Panc1 (cell line): ENCODE measurements at regions not wholly inside any gene's neighbourhood (a gene's known extent, or its start where the extent isn't known, plus 50 kb on each side); places are given as distances from the start of the nearest gene placed in this dataset.

Experiments used
- ATAC-seq: fragments of 200-7000 bp; cut with Tn5 transposase; 2 replicates; pipeline ENCODE4 v1.9.1; 2020; ENCODE audit warnings: mild to moderate bottlenecking, moderate library complexity
- BruUV-seq: library from RNA; stranded (reverse); fragments of 400-500 nt; replicated peaks from 2 replicates; lab custom pipeline; 2021; lab: Mats Ljungman, UMichigan
- CTCF ChIA-PET: fragments of 300-600 bp; sonication (Branson Sonifier 250); formaldehyde crosslinking; loops from one replicate; lab custom pipeline; 2022; ENCODE audit warnings: antibody characterized with exemption; lab: Charles Lee
- POLR2A ChIA-PET: fragments of 300-600 bp; sonication (Branson Sonifier 250); formaldehyde crosslinking; loops from one replicate; lab custom pipeline; 2022; ENCODE audit warnings: antibody characterized with exemption; lab: Charles Lee
- DNase-seq: peaks from one replicate; pipeline ENCODE4 v3.0.0-alpha.2; 2010; ENCODE audit warnings: low read depth, low spot score
- H3K27ac ChIP-seq: 2 replicates; pipeline ENCODE4 v1.5.1; 2011; ENCODE audit warnings: mild to moderate bottlenecking, low read length, inconsistent platforms
- H3K27me3 ChIP-seq: fragments of 200-500 bp; sonication (Bioruptor generic); 2 replicates; pipeline ENCODE4 v1.6.0; 2014; ENCODE audit warnings: low read length, inconsistent platforms; ENCODE audit not compliant: control insufficient read depth, insufficient read depth
- H3K36me3 ChIP-seq: fragments of 200-500 bp; sonication (Bioruptor generic); 2 replicates; pipeline ENCODE4 v1.5.1; 2014; ENCODE audit warnings: inconsistent platforms, mild to moderate bottlenecking, low read length, moderate library complexity; ENCODE audit not compliant: control insufficient read depth, insufficient read depth
- H3K4me1 ChIP-seq: 2 replicates; pipeline ENCODE4 v1.5.1; 2011; ENCODE audit warnings: inconsistent platforms, mild to moderate bottlenecking, low read length, moderate library complexity; ENCODE audit not compliant: control insufficient read depth, insufficient read depth
- H3K4me3 ChIP-seq, 2 experiments: 2 replicates each; pipeline ENCODE4 v1.5.1; 2011 to 2012; ENCODE audit warnings: low read depth in 2 of 2, low read length in 2 of 2, mild to moderate bottlenecking in 2 of 2, inconsistent platforms in 1 of 2, moderate library complexity in 1 of 2
- H3K9me3 ChIP-seq: fragments of 200-500 bp; sonication (Bioruptor generic); 2 replicates; pipeline ENCODE4 v1.5.1; 2014; ENCODE audit warnings: low read depth, mild to moderate bottlenecking, inconsistent platforms, low read length, moderate library complexity; ENCODE audit not compliant: control insufficient read depth, insufficient read depth
- POLR2AphosphoS5 ChIP-seq: IDR thresholded peaks from 2 replicates; pipeline ENCODE4 v1.6.1; 2012; ENCODE audit warnings: mild to moderate bottlenecking, low read depth, low read length, moderate library complexity
- SIN3A ChIP-seq: IDR thresholded peaks from 2 replicates; pipeline ENCODE4 v1.6.1; 2012; ENCODE audit warnings: low read depth, mild to moderate bottlenecking, low read length, moderate library complexity, borderline replicate concordance; ENCODE audit not compliant: insufficient read depth
- TCF7L2 ChIP-seq: IDR thresholded peaks from 2 replicates; pipeline ENCODE4 v1.6.1; 2011; ENCODE audit warnings: mild to moderate bottlenecking, low read depth, low read length, inconsistent platforms
- in situ Hi-C: cut with HindIII; loops from 2 replicates; pipeline ENCODE4 v1.10.0; 2016; ENCODE audit warnings: low sequenced_read_pairs, low pct_unique_long_range_greater_than_20kb
- intact Hi-C: fragments of 100-400 bp; cut with micrococcal nuclease; formaldehyde crosslinking; loops from one replicate; pipeline ENCODE4 v1.10.0; 2022; ENCODE audit not compliant: unreplicated experiment
- TF ChIP-seq, protein P1 (sequence below): fragments of 450-650 bp; IDR thresholded peaks from 2 replicates; pipeline ENCODE4 v1.5.1; 2017; ENCODE audit warnings: mild to moderate bottlenecking
- TF ChIP-seq, protein P2 (sequence below), 2 experiments: IDR thresholded peaks; 2 replicates each; pipeline ENCODE4 v1.6.1; 2011 to 2012; ENCODE audit warnings: low read depth in 2 of 2, control low read depth in 1 of 2, low read length in 1 of 2, mild to moderate bottlenecking in 1 of 2, moderate library complexity in 1 of 2; ENCODE audit not compliant: insufficient read depth in 1 of 2

DNA sequence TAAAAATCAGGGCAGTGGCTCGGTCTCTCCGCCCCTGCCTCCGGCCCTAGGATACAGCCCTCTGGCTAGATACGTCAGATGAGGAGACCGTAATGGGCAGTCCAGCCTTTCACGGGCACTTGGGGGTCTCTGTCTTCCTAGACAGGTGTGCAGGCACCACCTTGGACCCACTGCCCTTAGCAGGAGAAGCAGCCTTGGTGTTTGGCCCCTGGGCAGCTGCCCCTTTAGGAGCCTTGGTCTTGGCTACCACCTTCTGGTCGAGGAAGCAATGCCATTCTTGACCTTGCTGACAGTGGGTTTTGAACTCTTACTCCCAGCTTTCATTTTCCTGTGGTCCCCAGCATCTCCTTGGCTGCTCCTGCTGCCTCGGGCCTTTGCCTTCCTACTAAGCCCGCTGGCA is 149.7 kb upstream of the FRMD4B start:
- intact Hi-C loops = no loop called here
- H3K4me1 ChIP-seq = no peaks in the 10 kb centered on the region
- no peak overlapping the region for H3K4me3 ChIP-seq
- no peaks in the 10 kb centered on the region for H3K36me3 ChIP-seq
- BruUV-seq = no TSS peak
- ChIA-PET POLR2A (no interaction called here), CTCF (no interaction called here)
- no peaks in the 10 kb centered on the region for H3K9me3 ChIP-seq
- no peak for DNase-seq
- H3K27ac ChIP-seq = no peak overlapping the region
- in situ Hi-C loops = no loop called here
- no peaks in the 10 kb centered on the region for H3K27me3 ChIP-seq
- TF ChIP-seq SIN3A (no peak), POLR2AphosphoS5 (no peak), TCF7L2 (no peak)
- TF ChIP-seq, protein P1, sequence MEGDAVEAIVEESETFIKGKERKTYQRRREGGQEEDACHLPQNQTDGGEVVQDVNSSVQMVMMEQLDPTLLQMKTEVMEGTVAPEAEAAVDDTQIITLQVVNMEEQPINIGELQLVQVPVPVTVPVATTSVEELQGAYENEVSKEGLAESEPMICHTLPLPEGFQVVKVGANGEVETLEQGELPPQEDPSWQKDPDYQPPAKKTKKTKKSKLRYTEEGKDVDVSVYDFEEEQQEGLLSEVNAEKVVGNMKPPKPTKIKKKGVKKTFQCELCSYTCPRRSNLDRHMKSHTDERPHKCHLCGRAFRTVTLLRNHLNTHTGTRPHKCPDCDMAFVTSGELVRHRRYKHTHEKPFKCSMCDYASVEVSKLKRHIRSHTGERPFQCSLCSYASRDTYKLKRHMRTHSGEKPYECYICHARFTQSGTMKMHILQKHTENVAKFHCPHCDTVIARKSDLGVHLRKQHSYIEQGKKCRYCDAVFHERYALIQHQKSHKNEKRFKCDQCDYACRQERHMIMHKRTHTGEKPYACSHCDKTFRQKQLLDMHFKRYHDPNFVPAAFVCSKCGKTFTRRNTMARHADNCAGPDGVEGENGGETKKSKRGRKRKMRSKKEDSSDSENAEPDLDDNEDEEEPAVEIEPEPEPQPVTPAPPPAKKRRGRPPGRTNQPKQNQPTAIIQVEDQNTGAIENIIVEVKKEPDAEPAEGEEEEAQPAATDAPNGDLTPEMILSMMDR = no peak
- TF ChIP-seq, protein P2, sequence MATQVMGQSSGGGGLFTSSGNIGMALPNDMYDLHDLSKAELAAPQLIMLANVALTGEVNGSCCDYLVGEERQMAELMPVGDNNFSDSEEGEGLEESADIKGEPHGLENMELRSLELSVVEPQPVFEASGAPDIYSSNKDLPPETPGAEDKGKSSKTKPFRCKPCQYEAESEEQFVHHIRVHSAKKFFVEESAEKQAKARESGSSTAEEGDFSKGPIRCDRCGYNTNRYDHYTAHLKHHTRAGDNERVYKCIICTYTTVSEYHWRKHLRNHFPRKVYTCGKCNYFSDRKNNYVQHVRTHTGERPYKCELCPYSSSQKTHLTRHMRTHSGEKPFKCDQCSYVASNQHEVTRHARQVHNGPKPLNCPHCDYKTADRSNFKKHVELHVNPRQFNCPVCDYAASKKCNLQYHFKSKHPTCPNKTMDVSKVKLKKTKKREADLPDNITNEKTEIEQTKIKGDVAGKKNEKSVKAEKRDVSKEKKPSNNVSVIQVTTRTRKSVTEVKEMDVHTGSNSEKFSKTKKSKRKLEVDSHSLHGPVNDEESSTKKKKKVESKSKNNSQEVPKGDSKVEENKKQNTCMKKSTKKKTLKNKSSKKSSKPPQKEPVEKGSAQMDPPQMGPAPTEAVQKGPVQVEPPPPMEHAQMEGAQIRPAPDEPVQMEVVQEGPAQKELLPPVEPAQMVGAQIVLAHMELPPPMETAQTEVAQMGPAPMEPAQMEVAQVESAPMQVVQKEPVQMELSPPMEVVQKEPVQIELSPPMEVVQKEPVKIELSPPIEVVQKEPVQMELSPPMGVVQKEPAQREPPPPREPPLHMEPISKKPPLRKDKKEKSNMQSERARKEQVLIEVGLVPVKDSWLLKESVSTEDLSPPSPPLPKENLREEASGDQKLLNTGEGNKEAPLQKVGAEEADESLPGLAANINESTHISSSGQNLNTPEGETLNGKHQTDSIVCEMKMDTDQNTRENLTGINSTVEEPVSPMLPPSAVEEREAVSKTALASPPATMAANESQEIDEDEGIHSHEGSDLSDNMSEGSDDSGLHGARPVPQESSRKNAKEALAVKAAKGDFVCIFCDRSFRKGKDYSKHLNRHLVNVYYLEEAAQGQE (IDR thresholded peaks at IDR 0.05; ENCODE audit: insufficient read depth in 1 of 2, low read depth in 2 of 2, low read length in 1 of 2) = no peak
- no peak for ATAC-seq

DNA sequence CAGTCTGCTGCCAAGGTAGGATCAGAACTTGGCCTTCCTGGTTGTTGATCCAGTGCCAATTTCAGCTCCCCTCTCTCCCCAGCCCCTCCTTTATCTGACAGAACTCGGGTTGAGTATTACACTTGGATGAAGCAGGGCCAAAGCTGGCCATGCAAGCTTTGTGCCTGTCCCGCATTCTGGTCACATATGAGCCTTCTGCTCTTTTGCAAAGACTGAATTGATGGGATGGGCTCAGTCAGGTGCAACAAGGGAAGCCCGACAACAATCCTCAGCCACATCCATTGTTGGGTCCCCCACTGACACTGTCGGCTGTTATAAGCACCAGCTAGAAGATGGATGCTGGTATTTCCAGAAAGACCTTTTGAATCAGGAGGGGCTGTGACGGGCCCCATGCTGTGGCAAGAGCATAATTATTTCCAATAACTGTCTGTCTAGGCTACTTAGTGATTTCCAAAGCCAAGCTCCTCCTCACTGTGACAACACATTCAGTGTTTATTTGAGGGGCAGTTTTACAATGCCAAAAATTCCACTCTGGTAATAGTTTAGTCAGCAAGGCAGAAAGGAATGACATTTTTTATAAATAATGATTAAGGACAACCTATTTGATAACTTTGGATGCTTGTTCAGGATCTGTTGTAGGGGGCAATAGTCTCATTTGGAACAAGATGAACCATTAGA is 146.8 kb upstream of the FRMD4B start:
- ChIA-PET CTCF (no interaction called here), POLR2A (no interaction called here)
- in situ Hi-C loops (no loop called here), intact Hi-C loops (no loop called here)
- Histone ChIP-seq H3K27me3 (no peaks in the 10 kb centered on the region), H3K4me1 (no peaks in the 10 kb centered on the region), H3K9me3 (no peaks in the 10 kb centered on the region), H3K36me3 (no peaks in the 10 kb centered on the region), H3K4me3 (no peak overlapping the region), H3K27ac (no peak overlapping the region)
- BruUV-seq = no TSS peak
- TF ChIP-seq TCF7L2 (no peak), SIN3A (no peak), POLR2AphosphoS5 (no peak)
- TF ChIP-seq, protein P2 (IDR thresholded peaks at IDR 0.05; ENCODE audit: insufficient read depth in 1 of 2, low read depth in 2 of 2, low read length in 1 of 2) = no peak
- TF ChIP-seq, protein P1 = no peak
- DNase-seq (no peak), ATAC-seq (no peak)
